IPS-18a (cell line): ENCODE measurements at regions not wholly inside any gene's neighbourhood (a gene's known extent, or its start where the extent isn't known, plus 50 kb on each side); places are given as distances from the start of the nearest gene placed in this dataset.

Experiments used
- H3K27ac ChIP-seq: one replicate; pipeline ENCODE4 v1.5.1; 2013; ENCODE audit warnings: low read length
- H3K27me3 ChIP-seq: one replicate; pipeline ENCODE4 v1.6.1; 2013; ENCODE audit warnings: mild to moderate bottlenecking, low read length; ENCODE audit not compliant: control insufficient read depth, insufficient read depth
- H3K36me3 ChIP-seq: one replicate; pipeline ENCODE4 v1.6.1; 2013; ENCODE audit warnings: low read depth, low read length; ENCODE audit not compliant: control insufficient read depth
- H3K4me1 ChIP-seq: one replicate; pipeline ENCODE4 v1.6.1; 2013; ENCODE audit warnings: low read depth, low read length; ENCODE audit not compliant: control insufficient read depth
- H3K4me3 ChIP-seq: one replicate; pipeline ENCODE4 v1.5.1; 2013; ENCODE audit warnings: low read length
- H3K9ac ChIP-seq: one replicate; pipeline ENCODE4 v1.6.1; 2013; ENCODE audit warnings: mild to moderate bottlenecking, low read length, moderate library complexity
- H3K9me3 ChIP-seq: one replicate; pipeline ENCODE4 v1.6.1; 2013; ENCODE audit warnings: low read depth, low read length; ENCODE audit not compliant: control insufficient read depth

DNA sequence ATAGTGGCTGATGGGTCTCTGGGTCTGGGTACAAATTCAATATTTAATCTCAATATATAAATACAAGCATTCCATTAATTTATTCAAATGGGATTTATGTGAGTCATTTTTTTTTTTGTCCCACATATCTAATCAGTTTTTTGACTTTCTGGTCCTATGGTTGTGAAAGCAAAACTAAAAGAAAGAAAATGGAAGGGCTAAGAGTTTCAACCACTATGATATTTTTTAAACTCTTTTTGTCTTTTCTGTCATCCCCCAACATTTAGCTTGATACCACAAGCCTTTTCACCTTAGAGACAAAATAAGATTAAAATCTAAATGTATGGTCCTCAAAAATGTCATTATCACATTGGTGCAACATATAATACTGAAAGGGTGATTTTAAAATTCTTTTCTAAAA is 602.7 kb upstream of the CHRM3 start:
- H3K4me3 ChIP-seq: no peak overlapping the region
- H3K36me3 ChIP-seq: no peaks in the 10 kb centered on the region
- no peaks in the 10 kb centered on the region for H3K4me1 ChIP-seq
- no peak overlapping the region for H3K9ac ChIP-seq
- no peak overlapping the region for H3K27ac ChIP-seq
- no peaks in the 10 kb centered on the region for H3K9me3 ChIP-seq
- no peaks in the 10 kb centered on the region for H3K27me3 ChIP-seq

DNA sequence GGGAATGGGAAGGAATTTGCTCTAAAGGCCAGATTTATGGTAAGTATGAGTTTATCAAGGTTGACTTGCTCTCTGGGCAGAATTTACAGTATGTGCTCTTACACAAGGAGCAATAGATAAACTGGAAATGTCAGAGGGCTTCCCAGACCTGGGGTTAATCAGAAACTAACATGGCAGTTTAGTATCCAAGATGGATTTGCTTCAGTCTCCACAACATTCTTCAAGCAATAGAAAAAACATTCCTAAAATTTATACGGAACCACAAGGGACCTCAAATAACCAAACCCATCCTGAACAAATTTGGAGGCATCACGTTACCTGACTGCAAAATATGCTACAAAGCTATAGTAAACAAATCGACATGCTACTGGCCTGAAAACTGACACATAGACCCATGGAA is 606.7 kb upstream of the CHRM3 start:
- H3K4me1 ChIP-seq: no peaks in the 10 kb centered on the region
- H3K27ac ChIP-seq: no peak overlapping the region
- no peaks in the 10 kb centered on the region for H3K27me3 ChIP-seq
- no peak overlapping the region for H3K9ac ChIP-seq
- H3K4me3 ChIP-seq: no peak overlapping the region
- no peaks in the 10 kb centered on the region for H3K9me3 ChIP-seq
- H3K36me3 ChIP-seq: no peaks in the 10 kb centered on the region

DNA sequence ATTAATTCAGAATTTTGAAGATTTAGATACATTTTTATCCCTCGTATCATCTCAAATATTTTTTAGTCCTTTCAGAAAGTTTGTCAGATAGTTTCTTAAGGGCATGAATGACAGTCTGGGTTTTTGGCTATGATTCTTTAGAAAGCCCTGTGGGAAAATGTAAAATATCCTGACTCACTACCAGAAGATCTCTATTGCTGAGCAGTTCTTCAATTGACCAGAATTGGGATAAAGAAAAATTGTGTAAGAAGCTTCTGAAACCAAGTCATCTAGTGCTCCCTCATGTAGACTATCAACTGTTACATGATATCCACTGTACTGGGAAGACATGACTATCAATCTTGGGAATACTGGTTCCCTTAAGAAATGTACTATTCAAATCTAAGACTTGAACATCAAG is 608.3 kb upstream of the CHRM3 start:
- no peaks in the 10 kb centered on the region for H3K9me3 ChIP-seq
- H3K4me3 ChIP-seq: no peak overlapping the region
- H3K27me3 ChIP-seq: no peaks in the 10 kb centered on the region
- no peak overlapping the region for H3K9ac ChIP-seq
- H3K27ac ChIP-seq: no peak overlapping the region
- no peaks in the 10 kb centered on the region for H3K4me1 ChIP-seq
- H3K36me3 ChIP-seq: no peaks in the 10 kb centered on the region

DNA sequence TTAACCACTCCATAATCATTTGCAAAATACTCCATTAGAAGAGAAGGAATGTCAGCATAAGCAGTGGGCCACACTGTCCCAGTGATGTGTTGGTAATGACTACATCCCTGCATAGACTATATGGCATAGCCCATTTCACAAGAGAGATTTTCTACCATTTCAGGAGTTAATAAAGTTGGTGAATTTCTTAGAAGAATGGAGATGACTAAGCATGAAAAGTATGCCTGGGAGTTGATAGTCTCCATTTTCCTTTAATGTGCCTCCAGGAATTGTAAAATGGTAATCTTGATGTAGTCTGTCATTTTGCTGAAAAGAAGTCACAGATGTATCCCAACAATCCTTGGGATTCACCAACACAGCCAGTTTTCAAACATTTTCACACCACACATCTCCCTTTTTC is 608.8 kb upstream of the CHRM3 start:
- H3K9me3 ChIP-seq: no peaks in the 10 kb centered on the region

DNA sequence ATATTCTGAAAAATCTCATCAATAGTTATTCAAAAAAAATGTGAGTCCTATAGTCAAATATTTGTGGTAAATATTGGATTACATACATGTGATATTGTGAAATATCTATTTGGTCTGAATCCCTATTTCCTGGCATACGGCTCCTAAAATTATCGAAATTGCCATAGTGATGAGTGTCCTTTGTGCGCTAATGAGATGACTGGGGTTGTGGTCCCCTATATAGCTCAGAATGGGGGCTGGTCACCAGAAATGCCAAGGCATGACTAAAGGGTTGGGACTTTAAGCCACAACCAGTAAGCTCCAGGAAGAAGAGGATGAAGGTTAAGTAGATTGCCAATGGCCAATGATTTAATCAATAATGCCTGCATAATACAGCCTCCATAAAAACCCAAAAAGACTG is 610.2 kb upstream of the CHRM3 start:
- H3K9ac ChIP-seq: no peak overlapping the region
- H3K9me3 ChIP-seq: no peaks in the 10 kb centered on the region
- H3K4me3 ChIP-seq: no peak overlapping the region
- H3K27me3 ChIP-seq: no peaks in the 10 kb centered on the region
- H3K4me1 ChIP-seq: no peaks in the 10 kb centered on the region
- H3K27ac ChIP-seq: no peak overlapping the region
- H3K36me3 ChIP-seq: no peaks in the 10 kb centered on the region

More for the DNA sequence above, 608.8 kb upstream of the CHRM3 start:
- no peaks in the 10 kb centered on the region for H3K36me3 ChIP-seq
- no peaks in the 10 kb centered on the region for H3K4me1 ChIP-seq
- H3K4me3 ChIP-seq: no peak overlapping the region
- H3K27me3 ChIP-seq: no peaks in the 10 kb centered on the region
- H3K9ac ChIP-seq: no peak overlapping the region
- H3K27ac ChIP-seq: no peak overlapping the region

DNA sequence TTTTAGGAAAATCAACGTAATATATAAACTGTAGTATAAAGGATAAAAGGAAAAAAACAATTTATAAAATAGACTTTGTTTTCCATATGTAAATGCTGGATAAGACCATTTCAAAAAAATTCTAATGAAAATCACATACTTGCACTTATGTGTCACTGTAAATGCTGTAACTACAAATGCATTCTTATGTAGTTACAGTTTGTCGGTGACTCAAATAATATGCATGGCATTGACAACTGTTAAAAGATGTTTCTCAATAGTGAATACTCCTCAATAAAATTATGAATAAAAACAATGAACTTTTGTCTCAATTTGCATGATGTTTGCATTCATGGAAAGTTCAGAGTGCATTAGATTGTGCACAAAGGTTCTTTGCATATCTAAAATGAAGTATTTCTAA is 614.0 kb upstream of the CHRM3 start:
- Histone ChIP-seq H3K27me3 (no peaks in the 10 kb centered on the region), H3K4me3 (no peak overlapping the region), H3K4me1 (no peaks in the 10 kb centered on the region), H3K27ac (no peak overlapping the region), H3K9ac (no peak overlapping the region), H3K36me3 (no peaks in the 10 kb centered on the region), H3K9me3 (no peaks in the 10 kb centered on the region)

DNA sequence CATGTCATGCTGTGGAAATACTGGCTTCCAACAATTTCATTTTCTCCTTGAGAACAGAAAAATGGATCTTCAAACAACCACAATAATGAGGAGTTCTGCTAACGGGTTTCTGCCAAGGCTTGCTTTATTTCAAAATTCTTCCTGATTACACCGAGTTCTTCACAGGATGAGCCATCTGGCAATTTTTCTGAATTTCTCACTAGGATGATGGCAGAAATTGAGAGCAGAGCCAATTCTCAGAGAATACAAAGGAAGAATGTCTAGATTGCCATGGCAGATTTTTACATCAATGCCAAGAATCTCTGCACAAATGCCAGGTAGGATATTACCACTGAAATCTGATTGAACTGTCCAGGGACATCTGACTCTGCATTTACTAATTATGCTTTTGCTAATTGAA is 619.0 kb upstream of the CHRM3 start:
- peaks cover 13% of the 10 kb centered on the region for H3K9me3 ChIP-seq
- H3K27ac ChIP-seq: no peak overlapping the region

DNA sequence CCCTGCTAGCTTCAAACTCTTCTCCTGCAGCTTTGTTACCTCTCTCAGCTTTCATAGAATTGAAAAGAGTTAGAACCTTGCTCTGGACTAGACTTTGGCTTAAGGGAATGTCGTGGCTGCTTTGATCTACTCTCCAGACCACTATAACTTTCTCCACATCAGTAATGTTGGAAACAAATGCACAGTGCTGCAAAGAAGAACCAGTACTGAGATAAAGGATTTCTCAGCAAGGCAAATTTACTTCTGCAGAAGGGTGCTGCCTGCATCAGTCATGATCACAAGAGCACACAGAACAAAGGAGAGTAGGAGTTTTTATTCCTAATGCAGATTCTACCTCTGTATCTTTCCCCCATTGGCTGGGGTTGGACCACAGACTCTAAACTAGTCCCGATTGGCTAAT is 621.6 kb upstream of the CHRM3 start:
- Histone ChIP-seq H3K9ac (no peak overlapping the region), H3K4me3 (no peak overlapping the region), H3K9me3 (peaks cover 13% of the 10 kb centered on the region), H3K27me3 (no peaks in the 10 kb centered on the region), H3K27ac (no peak overlapping the region), H3K4me1 (no peaks in the 10 kb centered on the region), H3K36me3 (no peaks in the 10 kb centered on the region)

More for the DNA sequence above, 619.0 kb upstream of the CHRM3 start:
- no peaks in the 10 kb centered on the region for H3K27me3 ChIP-seq
- H3K4me1 ChIP-seq: no peaks in the 10 kb centered on the region
- H3K4me3 ChIP-seq: no peak overlapping the region
- H3K9ac ChIP-seq: no peak overlapping the region
- H3K36me3 ChIP-seq: no peaks in the 10 kb centered on the region

DNA sequence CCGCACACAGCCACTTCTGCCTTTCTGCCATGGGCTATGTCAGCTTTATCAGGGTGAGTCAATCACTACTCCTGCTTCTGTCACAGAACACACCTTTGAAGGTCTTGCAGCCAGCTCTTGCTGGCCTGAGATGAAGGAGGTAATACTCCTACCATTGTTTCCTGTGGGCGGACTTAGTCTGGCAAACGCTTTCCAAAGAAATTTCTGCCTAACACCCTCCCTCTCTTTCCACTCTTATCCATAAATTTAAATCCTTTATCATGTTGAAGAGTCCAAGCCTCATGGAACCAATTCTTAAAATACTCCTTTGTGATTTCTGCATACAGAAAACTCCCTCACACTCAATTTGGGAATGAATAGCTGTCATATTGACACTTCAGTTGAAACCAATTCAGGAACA is 633.1 kb upstream of the CHRM3 start:
- no peak overlapping the region for H3K4me3 ChIP-seq
- H3K9ac ChIP-seq: no peak overlapping the region
- peaks cover 20% of the 10 kb centered on the region for H3K4me1 ChIP-seq
- no peaks in the 10 kb centered on the region for H3K36me3 ChIP-seq
- no peaks in the 10 kb centered on the region for H3K27me3 ChIP-seq
- H3K9me3 ChIP-seq: no peaks in the 10 kb centered on the region
- H3K27ac ChIP-seq: peak overlapping the region; percentile 30

DNA sequence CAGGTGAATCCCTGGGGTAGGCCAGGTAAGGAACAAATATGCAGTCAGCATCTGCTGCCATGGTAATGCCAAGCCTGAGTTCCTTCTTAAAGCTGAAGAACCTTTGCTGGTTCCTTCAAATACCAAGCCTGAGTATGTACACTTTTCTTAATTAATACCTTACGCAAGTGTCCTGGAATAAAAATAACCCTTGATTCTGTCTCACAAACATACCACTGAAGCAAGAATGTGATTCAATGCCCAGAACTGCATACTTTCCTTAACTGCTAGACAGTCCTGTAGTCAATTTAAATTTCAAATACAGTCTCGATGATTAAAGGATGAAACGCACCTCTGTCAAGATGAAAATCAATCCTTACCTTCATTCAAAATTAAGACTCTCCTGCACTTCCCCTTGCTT is 634.0 kb upstream of the CHRM3 start:
- H3K27me3 ChIP-seq: no peaks in the 10 kb centered on the region
- no peaks in the 10 kb centered on the region for H3K9me3 ChIP-seq
- H3K4me3 ChIP-seq: no peak overlapping the region
- H3K27ac ChIP-seq: no peak overlapping the region
- H3K9ac ChIP-seq: no peak overlapping the region
- H3K4me1 ChIP-seq: peaks cover 20% of the 10 kb centered on the region
- no peaks in the 10 kb centered on the region for H3K36me3 ChIP-seq

DNA sequence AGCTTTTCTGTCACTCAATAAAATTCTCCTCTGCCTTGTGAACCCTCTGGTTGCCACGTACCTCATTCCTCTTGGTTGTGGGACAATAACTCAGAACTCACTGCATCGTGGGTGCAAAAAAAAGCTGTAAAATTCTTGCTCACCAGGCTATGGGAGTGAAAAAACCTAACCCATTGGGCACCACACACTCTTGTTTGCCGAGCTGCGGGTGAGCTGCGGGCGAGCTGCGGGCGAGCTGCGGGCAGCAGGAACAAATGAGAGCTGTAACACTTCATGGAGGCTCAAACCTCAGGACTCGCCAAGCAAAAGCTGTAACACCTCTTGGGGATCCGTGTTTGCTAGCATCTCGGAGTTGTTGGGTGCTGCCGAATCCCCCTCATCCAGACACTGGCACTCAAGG is 641.3 kb upstream of the CHRM3 start:
- no peaks in the 10 kb centered on the region for H3K36me3 ChIP-seq
- H3K4me1 ChIP-seq: no peaks in the 10 kb centered on the region
- H3K27me3 ChIP-seq: no peaks in the 10 kb centered on the region
- H3K9ac ChIP-seq: no peak overlapping the region
- H3K27ac ChIP-seq: no peak overlapping the region
- H3K4me3 ChIP-seq: no peak overlapping the region
- peaks cover 11% of the 10 kb centered on the region for H3K9me3 ChIP-seq

DNA sequence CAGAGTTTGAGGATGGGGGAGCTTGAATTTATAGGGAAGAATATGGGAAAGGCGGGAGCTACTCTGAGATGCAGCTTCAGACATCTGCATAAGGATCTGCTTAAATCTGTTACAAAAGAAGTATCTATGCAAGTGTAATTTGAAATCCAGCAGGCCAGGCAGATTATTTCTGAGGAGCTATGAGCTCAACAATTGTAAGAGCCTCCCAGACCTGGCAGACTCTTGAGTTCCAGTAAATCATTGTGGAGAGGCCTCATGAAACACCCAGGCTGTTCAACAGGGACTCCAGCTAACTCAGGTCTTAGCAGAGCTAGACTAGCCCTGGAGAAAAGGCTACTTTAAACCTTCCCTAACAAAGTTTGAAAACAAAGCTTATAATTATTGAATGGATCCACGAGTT is 647.5 kb upstream of the CHRM3 start:
- no peak overlapping the region for H3K4me3 ChIP-seq
- H3K36me3 ChIP-seq: no peaks in the 10 kb centered on the region
- no peak overlapping the region for H3K27ac ChIP-seq
- H3K9ac ChIP-seq: no peak overlapping the region
- no peaks in the 10 kb centered on the region for H3K27me3 ChIP-seq
- H3K4me1 ChIP-seq: no peaks in the 10 kb centered on the region
- H3K9me3 ChIP-seq: no peaks in the 10 kb centered on the region
